HG03432 (cell line): ENCODE measurements at regions not wholly inside any gene's neighbourhood (a gene's known extent, or its start where the extent isn't known, plus 50 kb on each side); places are given as distances from the start of the nearest gene placed in this dataset.

Experiments used
- ATAC-seq: cut with Tn5 transposase; IDR thresholded peaks from one replicate; pipeline ENCODE4 v1.9.1; 2021; ENCODE audit warnings: mild to moderate bottlenecking, moderate library complexity; ENCODE audit not compliant: unreplicated experiment

DNA sequence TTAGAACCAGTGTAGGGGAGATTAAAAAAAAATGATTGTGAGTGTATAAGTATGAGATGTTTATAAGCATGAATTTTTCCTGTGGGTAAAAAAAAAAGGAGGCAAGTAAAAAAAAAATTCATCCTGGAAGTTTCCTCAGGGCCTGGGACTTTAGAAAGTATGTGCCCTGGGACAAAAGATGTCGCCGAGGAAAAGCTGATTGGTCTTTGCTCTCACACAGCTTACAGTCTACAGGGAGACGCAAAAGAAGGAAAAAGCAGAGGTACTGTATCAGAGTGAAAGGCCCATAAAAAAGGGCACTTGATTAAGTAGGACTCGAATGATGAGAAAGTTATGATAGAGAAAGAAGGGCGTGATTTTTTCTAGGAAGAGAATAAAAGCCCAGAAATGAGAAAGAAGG lies 501.4 kb upstream of the MEF2C start:
- ATAC-seq = no peak

DNA sequence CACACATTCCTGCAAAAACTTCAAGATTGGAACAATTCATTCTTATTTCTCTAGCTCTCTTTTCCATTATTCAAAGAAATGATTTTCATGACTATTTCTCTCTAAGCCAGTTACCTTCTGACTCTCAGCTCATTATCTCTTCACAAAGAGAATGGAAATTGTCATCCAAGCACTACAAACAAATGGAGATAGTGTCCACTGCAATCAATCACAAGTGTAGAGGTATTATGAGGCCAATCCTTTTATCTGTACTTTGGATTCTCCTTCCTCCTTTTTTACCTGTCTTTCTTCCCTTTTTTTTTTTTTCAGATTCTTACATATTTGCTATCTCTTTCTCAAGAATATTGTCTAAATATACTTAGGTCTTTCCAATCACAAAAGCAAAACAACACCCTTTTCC lies 497.7 kb upstream of the MEF2C start:
- ATAC-seq = no peak

DNA sequence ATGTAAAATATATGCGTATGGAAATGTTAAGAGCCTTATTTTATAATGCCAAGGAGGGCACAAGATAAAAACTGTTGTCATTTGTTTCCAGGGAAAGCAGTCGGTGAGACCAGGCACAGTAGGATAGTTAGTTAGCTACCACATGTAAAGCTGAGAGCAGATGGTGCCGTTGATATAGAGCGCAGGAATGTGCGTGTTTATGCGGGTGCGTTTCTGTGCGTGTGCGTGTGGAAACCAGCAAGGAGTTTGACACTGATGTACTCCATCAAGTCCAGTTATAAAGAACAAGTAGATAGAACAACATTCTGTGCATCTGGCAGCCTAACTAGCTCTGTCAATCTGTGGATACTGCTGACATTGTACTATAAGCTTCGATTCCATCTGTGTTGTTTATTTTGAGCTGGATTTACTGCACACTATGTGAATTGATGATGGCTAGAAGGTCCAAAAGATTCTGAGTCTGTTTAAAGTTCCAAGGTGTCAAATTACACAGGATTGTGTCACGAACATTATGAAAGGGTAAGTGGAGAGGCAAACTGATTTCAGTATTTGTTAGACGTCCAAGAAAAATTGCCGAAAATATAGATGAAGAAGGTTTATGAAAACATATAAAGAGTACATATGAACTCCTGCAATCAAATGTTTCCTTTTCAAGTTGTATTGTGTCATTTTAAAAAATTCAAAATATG lies 494.9 kb upstream of the MEF2C start:
- no peak for ATAC-seq

DNA sequence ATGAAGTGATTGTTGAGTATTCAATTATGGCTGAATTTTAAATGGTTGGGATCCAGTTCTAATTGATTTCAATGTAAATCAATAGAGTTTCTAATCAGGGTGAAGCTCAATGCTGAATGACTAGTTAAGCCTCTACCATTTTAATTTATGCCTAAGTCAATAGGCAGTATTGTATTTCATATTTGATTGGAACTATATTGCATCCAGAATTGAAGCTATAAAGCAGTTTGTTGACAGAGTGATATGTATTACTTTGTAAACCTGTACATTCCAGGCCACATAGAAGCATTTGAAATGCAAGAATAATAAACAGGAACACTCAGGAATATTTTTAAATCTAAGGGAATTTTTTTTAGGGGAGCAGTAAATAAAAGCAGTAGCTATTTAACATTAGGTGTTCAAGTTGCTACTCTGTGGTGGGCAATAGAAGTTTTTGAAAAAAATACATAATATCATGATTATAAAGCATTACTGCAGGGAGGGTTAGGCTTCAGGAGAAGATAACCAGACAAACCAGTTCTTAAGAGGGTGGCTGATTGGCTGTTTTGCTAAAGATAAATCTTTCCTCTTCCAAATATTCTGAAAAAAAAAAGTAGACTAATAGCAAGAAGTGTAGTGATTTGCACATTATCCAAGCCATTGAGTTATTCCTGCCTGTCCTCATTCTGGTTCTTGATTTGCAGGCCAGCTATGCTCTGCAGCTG lies 492.0 kb upstream of the MEF2C start:
- ATAC-seq = no peak

DNA sequence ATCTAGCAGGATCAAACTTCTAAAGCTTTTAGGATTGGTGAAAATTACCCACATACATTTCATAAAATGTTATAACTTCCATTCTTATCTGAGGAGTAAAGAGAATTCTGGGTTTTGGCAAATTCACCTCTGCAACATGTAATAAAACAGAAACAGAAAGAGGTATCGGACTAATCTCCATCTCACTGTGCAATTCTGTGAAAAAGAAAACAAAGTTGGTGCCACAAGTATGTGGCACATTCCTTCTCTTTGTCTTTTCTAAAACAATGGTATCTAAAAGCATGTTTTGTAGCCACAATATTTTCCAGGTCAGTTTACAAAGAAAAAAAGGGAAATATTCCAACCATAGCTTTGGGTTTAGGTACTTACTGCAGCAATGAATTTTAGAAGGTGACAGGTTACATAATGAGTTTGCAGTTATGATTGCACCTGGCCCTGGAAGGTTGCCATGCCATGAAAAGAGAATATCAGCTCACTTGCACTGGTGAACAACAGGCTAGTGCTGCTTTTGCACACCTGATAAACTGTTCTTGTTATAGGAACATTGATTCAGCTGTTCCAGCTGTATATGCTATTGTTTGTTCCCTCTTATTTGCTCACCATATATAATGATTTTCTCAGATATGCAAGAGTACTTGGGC lies 491.3 kb upstream of the MEF2C start:
- peak; percentile 71 for ATAC-seq

DNA sequence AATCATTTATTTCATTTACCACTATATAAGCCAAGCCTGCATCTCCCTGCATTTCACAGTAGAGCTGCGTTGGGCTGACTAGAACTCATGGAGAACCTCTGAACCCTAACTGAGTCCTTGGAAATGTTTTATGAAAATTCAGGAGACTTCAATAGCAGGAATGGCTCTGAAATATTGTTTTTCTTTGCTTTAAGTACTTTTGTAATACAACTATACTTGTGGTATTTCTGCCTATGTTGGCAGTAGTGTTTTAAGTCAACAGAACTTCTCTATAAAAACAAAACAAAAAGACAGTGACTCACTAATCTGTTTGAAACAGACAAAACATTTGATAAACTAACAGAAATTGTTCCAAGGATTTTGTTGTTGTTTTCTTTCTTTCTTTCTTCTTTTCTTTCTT lies 489.2 kb upstream of the MEF2C start:
- no peak for ATAC-seq

DNA sequence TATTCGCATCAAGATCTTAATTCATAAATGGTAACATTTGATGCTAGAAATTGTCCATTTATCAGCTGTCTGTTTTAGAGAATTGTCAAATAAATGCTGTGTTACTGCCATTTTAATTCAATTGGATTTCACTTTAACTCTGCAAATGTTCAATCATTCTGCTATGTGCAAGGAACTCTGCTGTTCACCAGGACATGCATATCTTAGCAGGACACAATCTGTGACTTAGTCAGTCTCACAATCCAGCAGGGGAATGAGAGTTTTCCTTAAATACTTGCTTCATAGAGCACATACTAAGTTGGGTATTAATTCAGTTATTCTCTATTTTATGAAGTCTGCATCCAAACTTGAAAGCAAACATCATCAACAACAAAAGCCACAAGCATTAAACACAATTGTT lies 488.7 kb upstream of the MEF2C start:
- ATAC-seq = no peak

DNA sequence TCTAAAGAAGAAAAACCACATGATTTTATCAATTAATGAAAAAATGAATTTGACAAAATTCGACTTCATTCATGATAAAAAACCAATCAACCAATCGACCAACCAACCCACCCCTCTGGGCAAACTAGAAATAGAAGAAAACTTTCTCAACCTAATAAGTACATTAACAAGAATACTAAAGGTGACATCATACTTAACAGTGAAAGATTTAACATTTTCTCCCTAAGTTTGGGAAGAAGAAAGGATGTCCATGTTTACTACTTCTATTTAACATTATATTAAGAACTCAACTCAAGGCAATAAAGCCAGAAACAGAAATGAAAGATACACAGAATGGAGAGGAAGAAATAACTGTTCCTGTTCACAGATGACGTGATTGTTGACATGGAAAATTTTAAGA lies 476.1 kb upstream of the MEF2C start:
- no peak for ATAC-seq

DNA sequence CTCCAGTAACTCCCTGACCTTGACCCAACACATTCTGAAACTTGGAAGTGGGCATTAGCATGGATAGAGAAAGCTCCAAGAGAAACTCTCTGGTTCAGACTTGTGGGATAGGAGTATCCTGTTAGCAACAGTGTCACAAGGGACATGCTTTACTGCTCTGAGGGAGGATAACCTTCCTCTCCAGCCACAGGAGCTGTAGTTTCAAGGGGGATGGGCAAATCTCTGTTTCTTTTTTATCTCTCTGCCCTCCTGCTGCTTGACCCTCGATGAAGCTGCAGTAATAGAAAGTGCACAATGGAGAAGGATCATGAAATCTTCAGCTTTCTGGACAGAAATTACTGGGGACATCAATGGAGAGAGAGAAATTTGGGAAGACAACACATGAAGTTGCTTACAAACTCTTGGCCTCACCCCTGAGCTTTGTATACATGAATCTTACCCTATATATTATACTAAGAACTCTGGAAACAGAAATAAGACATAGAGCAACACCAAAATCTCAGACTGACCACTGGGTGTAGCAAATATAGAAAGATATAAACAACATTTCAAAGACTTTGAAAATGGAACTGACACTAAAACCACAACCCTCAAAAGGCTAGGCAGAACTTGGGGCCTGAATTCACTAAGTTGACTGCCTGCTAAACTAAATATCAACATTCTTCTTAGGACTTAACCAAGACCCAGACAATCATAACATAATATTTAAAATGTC lies 471.0 kb upstream of the MEF2C start:
- peak; percentile 61 for ATAC-seq

DNA sequence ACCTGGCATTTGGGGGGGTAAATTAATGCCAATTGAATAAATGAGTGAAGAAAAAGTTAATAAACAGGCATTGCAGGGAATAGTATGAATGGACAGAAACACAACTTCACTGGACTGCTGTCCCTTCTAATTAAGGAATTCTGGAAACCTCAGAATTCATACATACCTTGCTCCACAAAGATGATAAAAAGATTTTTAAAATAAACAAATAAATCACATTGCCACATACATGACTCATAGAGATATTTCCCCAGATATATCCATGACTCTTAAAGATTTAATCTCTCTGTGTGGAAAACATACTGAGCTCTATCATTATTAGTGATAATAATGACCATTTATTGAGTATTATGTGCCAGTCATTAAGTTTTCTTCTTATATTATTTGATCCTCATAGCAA lies 469.0 kb upstream of the MEF2C start:
- no peak for ATAC-seq

DNA sequence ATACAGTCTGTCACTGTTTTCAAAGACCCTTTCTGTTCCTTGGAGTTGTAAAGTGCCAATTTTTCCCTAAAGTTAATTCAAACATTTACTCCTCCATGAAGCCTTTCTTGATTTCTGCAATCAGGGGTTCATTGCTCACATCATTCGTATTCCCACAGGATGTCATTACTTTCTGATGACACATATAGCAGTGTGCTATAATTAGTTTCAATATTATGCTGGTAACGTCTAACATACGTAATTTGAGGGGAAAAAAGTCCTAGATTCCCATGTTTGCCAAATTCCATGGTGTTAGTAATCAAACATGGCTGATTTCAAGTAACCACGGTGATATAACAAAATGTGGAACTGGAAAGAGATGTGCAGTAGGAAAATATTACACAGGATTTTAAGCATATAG lies 468.2 kb upstream of the MEF2C start:
- no peak for ATAC-seq

DNA sequence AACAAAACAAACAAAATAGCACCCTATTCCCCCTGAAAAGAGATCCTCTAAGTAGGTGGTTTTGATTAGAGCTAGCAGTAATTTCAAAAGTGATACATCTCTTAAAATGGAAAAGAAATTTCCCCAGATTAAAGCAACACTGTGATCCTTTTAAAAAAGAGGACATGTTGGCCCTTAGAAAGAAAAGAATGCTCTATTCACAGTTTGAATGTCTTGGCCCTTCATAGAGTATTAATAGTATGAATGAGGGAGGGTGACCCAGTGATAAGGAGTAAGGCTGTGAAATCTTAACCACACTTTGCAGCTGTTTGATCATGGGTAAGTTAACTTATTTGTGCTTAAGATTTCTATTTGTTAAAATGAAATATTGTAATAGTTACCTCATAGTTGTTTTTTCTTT lies 467.7 kb upstream of the MEF2C start:
- peak; percentile 39 for ATAC-seq

DNA sequence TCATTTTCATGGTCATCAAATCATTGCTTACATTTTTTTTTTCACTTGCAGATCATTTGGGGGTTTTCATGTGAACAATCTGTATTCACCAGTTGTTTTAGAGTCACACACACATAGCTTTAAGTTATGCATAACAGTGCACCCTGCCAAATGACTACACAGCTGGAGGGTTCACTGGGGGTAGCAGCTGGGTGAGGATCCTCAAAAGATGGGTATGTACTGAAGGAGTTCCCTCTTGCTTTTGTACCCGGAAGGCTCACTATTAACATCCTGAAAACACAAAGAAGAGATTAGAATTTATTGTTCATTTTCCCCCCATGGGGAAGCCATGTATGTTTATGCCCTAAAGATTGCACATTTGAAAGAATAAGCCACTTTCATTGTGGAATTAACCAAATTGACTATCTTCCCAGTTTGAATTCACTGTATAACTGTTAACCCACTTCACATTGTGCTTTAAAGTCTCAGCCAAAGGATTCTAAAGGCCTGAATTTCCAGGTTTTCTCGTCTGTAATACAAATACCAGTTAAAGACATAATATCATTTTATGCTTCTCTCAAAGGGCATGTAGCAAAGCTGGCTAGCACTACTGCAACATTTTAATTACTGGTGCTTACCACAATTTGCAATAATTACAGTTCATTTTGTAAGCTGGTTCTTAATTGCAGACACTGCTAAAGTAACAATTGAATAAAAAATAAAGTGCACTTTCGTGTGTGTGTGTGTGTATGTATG lies 466.4 kb upstream of the MEF2C start:
- ATAC-seq = no peak

DNA sequence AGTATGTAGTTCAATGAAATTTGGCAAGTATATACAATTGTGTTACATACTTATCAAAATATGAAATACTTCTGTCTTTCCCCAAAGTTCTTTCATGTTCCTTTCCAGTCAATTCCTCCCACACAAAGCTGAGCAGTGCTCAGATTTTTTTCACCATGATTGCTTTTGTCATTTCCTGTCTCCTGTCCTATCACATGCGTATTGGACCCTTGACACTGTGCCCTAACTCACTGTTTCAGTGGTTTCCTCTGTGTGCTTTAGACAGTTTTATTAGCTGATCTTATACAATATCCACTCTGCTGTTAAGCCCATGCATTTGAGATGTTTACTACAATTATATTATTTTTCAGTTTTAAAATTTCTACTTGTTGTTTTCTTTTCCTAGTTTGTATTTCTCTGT lies 463.6 kb upstream of the MEF2C start:
- no peak for ATAC-seq

DNA sequence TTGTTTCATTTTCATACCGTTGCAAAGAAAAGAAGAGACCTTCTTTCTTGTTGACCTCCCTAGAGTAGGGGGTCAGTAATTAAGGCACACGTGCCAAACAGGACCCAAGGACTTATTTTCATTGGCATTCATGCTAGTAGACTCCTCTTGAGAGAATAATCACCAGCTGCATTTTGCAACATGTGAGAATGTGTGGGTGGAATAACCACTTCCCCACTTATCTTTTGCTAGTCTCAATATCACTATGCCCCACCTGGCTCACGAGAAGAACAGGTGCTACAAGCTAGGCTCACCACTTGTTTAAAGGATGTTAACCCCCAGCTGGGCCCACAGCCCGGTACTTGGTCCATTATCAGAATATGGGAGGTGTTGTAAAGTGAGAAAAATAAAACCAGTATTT lies 460.7 kb upstream of the MEF2C start:
- peak; percentile 88 for ATAC-seq

DNA sequence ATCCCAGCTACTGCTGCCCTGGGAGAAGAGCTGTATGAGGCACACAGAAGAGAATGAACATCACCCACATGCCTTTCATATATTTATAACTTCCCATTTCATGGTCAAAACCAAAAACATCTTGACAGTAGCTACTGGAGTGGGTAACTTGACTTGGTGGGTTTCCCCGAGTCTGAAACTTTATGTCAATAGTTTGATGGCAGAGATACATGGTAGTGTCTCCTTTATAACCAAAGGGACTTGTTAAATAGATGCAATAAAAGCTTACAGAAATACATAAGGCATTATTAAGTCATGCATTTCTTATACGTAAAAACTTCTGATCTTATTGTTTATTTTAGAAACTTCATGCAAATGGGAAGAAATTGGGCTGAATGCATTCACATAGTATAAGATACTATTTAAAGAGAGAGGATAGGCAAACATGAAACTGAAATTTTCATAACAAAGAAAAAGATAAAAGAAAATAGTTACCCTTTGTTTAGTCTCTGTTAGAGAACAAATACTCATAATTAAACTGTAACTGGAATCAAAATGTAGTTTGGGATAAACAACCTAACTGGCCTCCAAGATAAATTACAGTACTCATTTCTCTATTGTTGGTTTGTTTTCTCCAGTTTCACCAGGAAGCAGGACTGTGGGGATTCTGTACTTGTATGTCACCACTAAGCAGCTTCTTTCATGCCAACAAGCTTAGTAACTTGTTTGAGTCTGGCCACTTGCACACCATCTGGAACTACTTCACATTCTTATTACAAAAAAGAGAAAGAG lies 459.3 kb upstream of the MEF2C start:
- ATAC-seq = peak; percentile 41

DNA sequence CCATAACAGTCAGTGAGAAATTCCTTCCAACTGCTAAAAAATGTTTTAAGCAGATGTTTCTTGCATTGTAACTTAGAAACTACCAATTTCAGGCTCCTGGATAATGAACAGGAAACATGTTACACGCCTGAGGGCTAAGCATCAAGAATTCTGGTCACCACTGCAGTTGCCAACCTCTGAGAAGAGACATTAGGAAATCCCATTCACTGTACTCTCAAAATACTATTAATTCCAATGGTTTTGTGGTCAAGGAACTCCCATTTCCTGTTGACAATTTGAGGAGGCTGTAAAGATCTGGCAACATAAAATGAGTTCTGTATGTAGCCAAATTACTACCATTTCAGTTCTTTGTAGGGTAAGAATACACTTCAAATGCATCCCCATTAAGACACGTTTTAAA lies 456.0 kb upstream of the MEF2C start:
- no peak for ATAC-seq

DNA sequence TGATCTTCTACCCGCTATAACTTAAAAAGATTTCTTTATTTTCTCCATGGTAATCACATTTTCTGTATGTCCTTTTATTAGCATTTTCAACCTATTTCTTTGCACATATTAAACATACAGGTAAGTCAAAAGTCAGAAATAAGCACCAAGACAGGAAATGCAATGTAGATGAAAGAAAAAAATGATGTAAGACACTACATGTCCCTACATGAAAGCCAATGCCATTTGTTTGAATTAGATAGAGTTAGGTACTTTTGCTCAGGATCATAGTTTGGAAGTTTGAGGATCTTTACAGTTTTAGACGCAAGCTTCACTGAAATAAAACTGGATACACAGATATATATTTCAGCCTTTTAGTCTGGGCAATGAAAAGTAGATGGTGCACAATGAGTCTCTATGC lies 453.1 kb upstream of the MEF2C start:
- ATAC-seq = no peak

DNA sequence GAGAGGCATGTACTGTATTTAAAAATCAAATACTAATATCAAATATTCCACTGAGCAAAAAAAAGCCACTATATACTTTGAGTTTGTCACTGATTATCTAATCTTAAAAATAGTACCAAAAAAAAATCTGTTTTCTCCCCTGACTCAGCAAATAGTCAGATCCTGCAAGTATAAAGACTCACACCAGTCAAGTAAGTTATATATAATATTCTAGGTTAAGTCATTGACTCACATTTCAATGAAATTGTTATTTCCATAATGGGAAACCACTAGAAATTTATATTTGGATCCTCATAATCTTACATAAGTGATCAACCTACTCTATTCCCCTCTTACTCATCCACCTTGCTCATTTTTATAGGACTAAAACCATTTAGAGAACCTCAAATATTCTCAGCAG lies 447.2 kb upstream of the MEF2C start:
- ATAC-seq = no peak

DNA sequence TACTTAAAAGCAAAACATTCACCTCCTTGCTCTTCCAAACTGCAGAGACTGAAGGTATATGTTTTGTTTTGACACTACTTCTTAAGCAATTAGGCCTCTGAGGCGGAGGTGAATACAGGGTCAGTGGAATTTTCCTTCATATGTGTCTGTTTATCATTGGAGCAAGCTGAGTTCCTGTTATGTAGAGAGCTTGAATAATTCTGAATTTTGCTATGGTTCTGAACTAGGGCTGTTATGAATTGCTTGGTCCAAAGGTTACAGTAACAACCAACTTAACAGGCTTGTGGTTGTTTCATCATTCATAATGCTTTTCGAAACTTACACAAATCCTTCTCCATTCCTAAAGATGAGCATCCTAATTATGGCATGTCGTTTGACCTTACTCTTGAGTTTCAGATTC lies 444.6 kb upstream of the MEF2C start:
- ATAC-seq = no peak
